Fibroblast of the aortic adventitia (primary cell): ENCODE measurements at regions not wholly inside any gene's neighbourhood (a gene's known extent, or its start where the extent isn't known, plus 50 kb on each side); places are given as distances from the start of the nearest gene placed in this dataset.
A peak's percentile ranks its signal among the peaks of the same experiment; 100 is the strongest.

Experiments
- DNase-seq: peaks from one replicate; pipeline ENCODE4 v3.0.0-alpha.2; 2010; ENCODE audit warnings: low read depth
- H3K4me3 ChIP-seq: 2 replicates; pipeline ENCODE4 v1.5.1; 2011; ENCODE audit warnings: low read depth, mild to moderate bottlenecking, control low read depth, low read length, moderate library complexity
- TF ChIP-seq, protein P1 (sequence below): IDR thresholded peaks from 2 replicates; pipeline ENCODE4 v1.5.1; 2011; ENCODE audit warnings: mild to moderate bottlenecking, low read length, control low read depth, inconsistent platforms; ENCODE audit not compliant: insufficient read depth

DNA sequence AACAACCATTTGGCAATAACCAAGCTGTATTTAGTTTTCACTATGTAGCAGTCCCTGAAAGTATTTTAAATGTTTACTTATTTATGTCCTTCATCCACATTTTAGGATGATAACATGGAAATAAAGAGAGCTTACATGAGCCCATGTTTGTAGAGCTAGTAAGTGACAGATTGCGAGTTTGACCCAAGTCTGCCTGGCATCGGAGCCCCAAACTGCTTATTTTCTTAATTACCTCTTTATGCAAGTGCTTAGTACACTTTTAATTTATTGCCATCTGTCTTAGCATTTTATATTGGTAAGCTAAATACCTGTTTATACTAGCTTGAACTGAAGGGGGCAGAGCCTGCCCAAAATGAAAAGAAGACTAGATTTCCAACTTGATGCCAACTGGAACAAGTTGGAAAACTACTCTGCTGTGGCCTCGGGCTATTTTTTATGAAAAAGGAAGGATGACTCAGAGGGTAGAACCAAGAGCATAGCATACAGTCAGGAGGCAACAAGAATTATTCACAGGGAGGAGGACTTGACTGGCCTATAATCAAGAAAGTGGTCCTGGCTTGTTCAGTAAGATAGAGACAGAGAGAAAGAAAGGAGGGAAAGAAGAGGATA lies 150.2 kb downstream of the NDFIP2 start:
- TF ChIP-seq, protein P1, sequence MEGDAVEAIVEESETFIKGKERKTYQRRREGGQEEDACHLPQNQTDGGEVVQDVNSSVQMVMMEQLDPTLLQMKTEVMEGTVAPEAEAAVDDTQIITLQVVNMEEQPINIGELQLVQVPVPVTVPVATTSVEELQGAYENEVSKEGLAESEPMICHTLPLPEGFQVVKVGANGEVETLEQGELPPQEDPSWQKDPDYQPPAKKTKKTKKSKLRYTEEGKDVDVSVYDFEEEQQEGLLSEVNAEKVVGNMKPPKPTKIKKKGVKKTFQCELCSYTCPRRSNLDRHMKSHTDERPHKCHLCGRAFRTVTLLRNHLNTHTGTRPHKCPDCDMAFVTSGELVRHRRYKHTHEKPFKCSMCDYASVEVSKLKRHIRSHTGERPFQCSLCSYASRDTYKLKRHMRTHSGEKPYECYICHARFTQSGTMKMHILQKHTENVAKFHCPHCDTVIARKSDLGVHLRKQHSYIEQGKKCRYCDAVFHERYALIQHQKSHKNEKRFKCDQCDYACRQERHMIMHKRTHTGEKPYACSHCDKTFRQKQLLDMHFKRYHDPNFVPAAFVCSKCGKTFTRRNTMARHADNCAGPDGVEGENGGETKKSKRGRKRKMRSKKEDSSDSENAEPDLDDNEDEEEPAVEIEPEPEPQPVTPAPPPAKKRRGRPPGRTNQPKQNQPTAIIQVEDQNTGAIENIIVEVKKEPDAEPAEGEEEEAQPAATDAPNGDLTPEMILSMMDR: peak; percentile 37
- no peak overlapping the region for H3K4me3 ChIP-seq
- peak; percentile 94 for DNase-seq

DNA sequence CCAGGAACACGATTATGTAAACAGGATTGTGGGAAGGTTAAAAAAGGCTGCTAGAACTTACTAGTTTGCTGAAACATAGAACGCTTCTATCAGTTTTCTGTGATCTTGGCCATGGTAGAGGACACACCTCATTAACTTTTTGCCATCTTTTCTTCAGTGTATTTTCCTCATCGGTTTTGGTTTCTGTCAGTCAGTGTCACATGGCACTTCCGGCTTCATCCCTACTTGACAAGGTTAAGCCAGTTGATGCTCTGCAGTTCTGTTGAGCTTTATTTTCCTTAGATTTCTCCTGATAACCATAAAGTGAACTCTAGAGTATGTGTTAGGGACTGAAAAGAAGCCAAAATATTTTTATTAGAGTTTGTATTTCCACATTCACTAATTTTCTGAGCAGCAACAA lies 147.5 kb downstream of the NDFIP2 start:
- no peak overlapping the region for H3K4me3 ChIP-seq
- DNase-seq: no peak
- TF ChIP-seq, protein P1: no peak

DNA sequence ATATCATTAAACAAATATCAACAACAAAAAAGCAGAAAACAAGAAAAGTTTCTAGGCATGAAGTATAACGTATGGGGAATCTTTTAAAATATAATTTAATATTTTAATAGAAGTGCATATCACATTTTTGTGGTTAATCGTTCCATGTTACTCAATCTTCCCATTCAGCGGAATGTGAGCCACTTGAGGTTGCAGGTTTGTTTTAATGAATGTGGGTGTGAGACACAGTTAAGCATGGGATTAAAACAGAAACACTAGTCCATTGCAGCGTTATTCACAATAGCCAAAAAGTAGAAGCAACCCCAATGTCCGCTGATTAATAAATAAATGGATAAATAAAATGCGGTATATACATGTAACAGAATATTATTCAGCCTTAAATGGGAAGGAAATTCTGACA lies 146.0 kb downstream of the NDFIP2 start:
- H3K4me3 ChIP-seq: no peak overlapping the region
- TF ChIP-seq, protein P1: no peak
- DNase-seq: no peak

DNA sequence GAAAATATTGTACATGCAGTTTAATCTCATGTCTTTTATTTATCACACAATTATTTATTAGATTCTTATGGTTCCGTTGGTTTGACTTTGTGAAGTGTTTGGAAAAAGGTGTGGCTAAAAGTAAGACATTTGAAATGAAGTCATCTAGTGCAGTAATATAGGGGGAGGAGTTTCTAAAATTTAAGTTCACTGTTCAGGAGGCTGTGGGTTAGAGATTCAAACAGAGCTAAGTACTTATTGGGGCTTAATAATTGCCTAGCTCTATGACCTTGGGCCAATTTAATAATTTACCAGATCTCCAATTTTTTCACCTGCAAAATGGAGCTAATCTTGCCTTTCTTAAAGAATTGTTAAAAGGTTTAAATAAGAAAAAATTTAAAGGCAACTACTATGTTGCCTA lies 144.6 kb downstream of the NDFIP2 start:
- no peak for DNase-seq
- TF ChIP-seq, protein P1: no peak
- H3K4me3 ChIP-seq: no peak overlapping the region

DNA sequence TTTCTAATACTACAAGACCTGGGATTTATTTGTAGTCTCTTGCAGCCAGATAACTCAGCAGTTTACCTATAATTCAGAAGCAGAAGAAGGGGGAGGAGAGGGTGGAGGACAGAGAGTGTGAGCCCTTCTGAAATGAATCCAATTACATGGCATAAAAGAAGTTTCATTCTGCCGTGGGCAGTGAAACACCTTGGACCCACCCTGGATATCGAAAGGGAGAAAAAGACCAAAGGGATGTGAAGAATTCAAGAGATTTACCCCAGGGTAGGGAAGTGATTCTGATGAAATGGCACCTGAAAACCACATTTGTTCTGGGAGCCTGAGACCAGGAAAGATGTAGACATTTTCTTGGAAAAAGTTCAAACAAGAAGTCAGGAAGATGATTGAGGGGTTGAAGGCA lies 140.9 kb downstream of the NDFIP2 start:
- no peak overlapping the region for H3K4me3 ChIP-seq
- TF ChIP-seq, protein P1: no peak
- DNase-seq: no peak

DNA sequence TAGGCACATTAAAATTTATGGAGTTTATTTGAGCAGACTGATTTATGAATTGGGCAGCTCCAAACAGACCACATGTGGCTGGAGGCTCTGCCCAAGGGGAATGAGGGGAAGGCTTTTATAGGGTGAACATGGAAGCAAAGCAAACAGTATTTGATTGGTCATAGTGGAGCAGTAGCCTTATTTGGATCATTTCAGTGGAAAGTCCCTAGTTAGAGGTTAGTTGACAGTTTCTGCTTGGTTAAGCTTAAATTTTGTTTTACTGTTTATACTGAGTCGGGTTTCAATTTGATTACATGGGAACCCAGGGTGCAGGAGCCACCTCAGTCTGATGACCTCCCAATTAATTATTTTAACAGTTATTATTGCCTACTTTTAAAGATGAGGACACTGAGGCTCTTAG lies 140.5 kb downstream of the NDFIP2 start:
- no peak overlapping the region for H3K4me3 ChIP-seq
- DNase-seq: no peak
- TF ChIP-seq, protein P1: no peak
